ENCODE measurements at regions not wholly inside any gene's neighbourhood (a gene's known extent, or its start where the extent isn't known, plus 50 kb on each side); places are given as distances from the start of the nearest gene placed in this dataset.

DNA sequence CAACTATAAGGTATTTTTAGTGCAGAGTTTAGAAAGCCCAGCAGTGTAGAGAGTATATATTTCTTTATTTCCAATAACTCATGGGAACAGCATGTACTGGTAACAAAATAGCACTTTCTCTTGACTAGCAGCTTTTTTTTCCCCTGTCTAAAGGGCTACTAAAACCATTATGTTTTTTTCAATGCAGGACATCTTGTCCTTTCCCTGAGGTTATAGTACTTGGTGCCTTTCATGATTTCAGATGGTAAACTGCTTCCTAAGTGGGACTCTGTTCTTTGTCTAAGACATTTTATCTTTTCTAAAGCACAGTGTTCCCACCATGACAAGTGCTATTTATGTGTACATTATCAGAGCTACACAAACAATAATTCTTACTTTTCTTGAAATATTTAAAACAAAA lies 122.3 kb downstream of the SLC24A2 start:
- H3K27ac ChIP-seq (ENCODE audit: low read depth in 1 of 2, low read length in 2 of 2), result no peak overlapping the region
- no peaks in the 10 kb centered on the region for H3K4me1 ChIP-seq (ENCODE audit: control insufficient read depth in 1 of 2, insufficient read depth in 2 of 2, low read length in 2 of 2)
- intact Hi-C loops (cut with micrococcal nuclease), result no loop called here
- H2AFZ ChIP-seq (ENCODE audit: insufficient read depth, low read depth, low read length, poor library complexity, severe bottlenecking), result no peak overlapping the region
- no peak overlapping the region for H3K4me2 ChIP-seq (replicated peaks; ENCODE audit: extremely low read depth, low read length, poor library complexity, severe bottlenecking)
- H3K9ac ChIP-seq (ENCODE audit: insufficient read depth, low read length, poor library complexity, severe bottlenecking), result no peak overlapping the region
- no peaks in the 10 kb centered on the region for H3K27me3 ChIP-seq (ENCODE audit: control insufficient read depth in 2 of 2, insufficient read depth in 2 of 2, low read length in 2 of 2)
- DNase-seq, result no peak
- peaks cover 0 to 1% (median 0%) of the 10 kb centered on the region in 3 donors for H3K27me3 Mint-ChIP-seq (ENCODE audit: low read depth in 3 of 3)
- H4K20me1 ChIP-seq (ENCODE audit: insufficient read depth, low read length), result no peaks in the 10 kb centered on the region
- no peaks in the 10 kb centered on the region for H3K36me3 Mint-ChIP-seq
- no peak overlapping the region for H3K4me3 Mint-ChIP-seq
- TF ChIP-seq, protein P1, sequence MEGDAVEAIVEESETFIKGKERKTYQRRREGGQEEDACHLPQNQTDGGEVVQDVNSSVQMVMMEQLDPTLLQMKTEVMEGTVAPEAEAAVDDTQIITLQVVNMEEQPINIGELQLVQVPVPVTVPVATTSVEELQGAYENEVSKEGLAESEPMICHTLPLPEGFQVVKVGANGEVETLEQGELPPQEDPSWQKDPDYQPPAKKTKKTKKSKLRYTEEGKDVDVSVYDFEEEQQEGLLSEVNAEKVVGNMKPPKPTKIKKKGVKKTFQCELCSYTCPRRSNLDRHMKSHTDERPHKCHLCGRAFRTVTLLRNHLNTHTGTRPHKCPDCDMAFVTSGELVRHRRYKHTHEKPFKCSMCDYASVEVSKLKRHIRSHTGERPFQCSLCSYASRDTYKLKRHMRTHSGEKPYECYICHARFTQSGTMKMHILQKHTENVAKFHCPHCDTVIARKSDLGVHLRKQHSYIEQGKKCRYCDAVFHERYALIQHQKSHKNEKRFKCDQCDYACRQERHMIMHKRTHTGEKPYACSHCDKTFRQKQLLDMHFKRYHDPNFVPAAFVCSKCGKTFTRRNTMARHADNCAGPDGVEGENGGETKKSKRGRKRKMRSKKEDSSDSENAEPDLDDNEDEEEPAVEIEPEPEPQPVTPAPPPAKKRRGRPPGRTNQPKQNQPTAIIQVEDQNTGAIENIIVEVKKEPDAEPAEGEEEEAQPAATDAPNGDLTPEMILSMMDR (IDR thresholded peaks at IDR 0.05), result no peak
- H3K79me2 ChIP-seq (ENCODE audit: insufficient read depth, low read length), result no peaks in the 10 kb centered on the region
- no peaks in the 10 kb centered on the region for H3K36me3 ChIP-seq (replicated peaks in 1 of 2; ENCODE audit: control insufficient read depth in 1 of 2, insufficient read depth in 2 of 2, low read length in 2 of 2)
- no peak overlapping the region for H3K4me3 ChIP-seq (replicated peaks in 1 of 3; ENCODE audit: low read depth in 2 of 3, low read length in 3 of 3)
- no peaks in the 10 kb centered on the region for H3K9me3 ChIP-seq (replicated peaks in 1 of 2; ENCODE audit: control insufficient read depth in 1 of 2, insufficient read depth in 1 of 2, low read length in 2 of 2)
- H3K27ac Mint-ChIP-seq, result no peak overlapping the region
- H3K4me1 Mint-ChIP-seq, result no peaks in the 10 kb centered on the region
- peaks cover 0 to 1% (median 0%) of the 10 kb centered on the region in 7 donors for H3K9me3 Mint-ChIP-seq

DNA sequence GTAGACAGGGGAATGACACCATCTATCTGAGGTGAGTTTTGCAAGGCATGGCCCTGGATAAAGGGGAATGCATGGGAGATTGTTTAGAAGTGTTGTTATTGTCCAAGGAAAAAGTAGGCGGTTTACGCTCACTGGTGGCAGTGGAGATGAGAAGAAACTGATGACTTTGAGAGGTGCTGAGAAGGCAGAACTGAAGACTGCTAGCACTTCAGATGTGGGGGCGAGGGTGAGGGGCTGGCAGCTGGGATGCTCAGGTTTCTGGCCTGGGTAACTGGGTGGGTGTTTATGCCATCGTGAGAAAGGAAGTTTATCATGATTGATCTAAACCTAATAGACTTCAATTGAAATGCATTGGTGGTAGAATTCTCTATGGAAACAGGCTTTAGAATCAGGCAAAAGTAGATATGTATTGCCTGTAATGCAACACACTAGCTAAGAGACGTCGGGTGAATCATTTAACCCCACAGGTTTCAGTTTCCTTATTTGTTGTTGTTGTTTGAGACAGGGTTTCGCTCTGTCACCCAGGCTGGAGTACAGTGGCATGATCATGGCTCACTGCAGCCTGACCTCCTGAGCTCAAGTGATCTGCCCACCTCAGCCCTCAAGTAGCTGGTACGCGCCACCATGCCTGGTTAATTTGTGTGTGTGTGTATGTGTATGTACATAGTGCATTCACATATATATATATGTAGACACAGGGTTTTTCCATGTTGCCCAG lies 123.5 kb downstream of the SLC24A2 start:
- no peak overlapping the region for H3K4me2 ChIP-seq (replicated peaks; ENCODE audit: extremely low read depth, low read length, poor library complexity, severe bottlenecking)
- no peaks in the 10 kb centered on the region for H4K20me1 ChIP-seq (ENCODE audit: insufficient read depth, low read length)
- Mint-ChIP-seq H3K36me3 (no peaks in the 10 kb centered on the region), H3K4me1 (no peaks in the 10 kb centered on the region), H3K27ac (no peak overlapping the region), H3K9me3 (peaks cover 0 to 1% (median 0%) of the 10 kb centered on the region in 7 donors), H3K4me3 (no peak overlapping the region), H3K27me3 (ENCODE audit: low read depth in 3 of 3) (peaks cover 0 to 1% (median 0%) of the 10 kb centered on the region in 3 donors)
- H2AFZ ChIP-seq (ENCODE audit: insufficient read depth, low read depth, low read length, poor library complexity, severe bottlenecking), result no peak overlapping the region
- DNase-seq, result no peak
- H3K9ac ChIP-seq (ENCODE audit: insufficient read depth, low read length, poor library complexity, severe bottlenecking), result no peak overlapping the region
- intact Hi-C loops (cut with micrococcal nuclease), result no loop called here
- no peaks in the 10 kb centered on the region for H3K36me3 ChIP-seq (replicated peaks in 1 of 2; ENCODE audit: control insufficient read depth in 1 of 2, insufficient read depth in 2 of 2, low read length in 2 of 2)
- H3K79me2 ChIP-seq (ENCODE audit: insufficient read depth, low read length), result no peaks in the 10 kb centered on the region
- 80% methylated on average over 3 of the region's 9 CpGs for WGBS (ENCODE audit: insufficient coverage)
- TF ChIP-seq, protein P1 (IDR thresholded peaks at IDR 0.05), result no peak
- H3K27ac ChIP-seq (ENCODE audit: low read depth in 1 of 2, low read length in 2 of 2), result no peak overlapping the region
- no peak overlapping the region for H3K4me3 ChIP-seq (replicated peaks in 1 of 3; ENCODE audit: low read depth in 2 of 3, low read length in 3 of 3)
- no peaks in the 10 kb centered on the region for H3K9me3 ChIP-seq (replicated peaks in 1 of 2; ENCODE audit: control insufficient read depth in 1 of 2, insufficient read depth in 1 of 2, low read length in 2 of 2)
- H3K4me1 ChIP-seq (ENCODE audit: control insufficient read depth in 1 of 2, insufficient read depth in 2 of 2, low read length in 2 of 2), result no peaks in the 10 kb centered on the region
- no peaks in the 10 kb centered on the region for H3K27me3 ChIP-seq (ENCODE audit: control insufficient read depth in 2 of 2, insufficient read depth in 2 of 2, low read length in 2 of 2)

All from CD14-positive monocyte (primary cell).